H9 (cell line): ENCODE measurements at regions not wholly inside any gene's neighbourhood (a gene's known extent, or its start where the extent isn't known, plus 50 kb on each side); places are given as distances from the start of the nearest gene placed in this dataset.
A peak's percentile ranks its signal among the peaks of the same experiment; 100 is the strongest.

Experiments
- DNase-seq: peaks from one replicate; pipeline ENCODE4 v3.0.0-alpha.2; 2017
- H2AFZ ChIP-seq: one replicate; pipeline ENCODE4 v1.6.1; 2013; ENCODE audit warnings: mild to moderate bottlenecking, low read length, control low read depth, moderate library complexity
- H2AK5ac ChIP-seq: 2 replicates; pipeline ENCODE4 v1.6.1; 2013; ENCODE audit warnings: low read length, control low read depth, mixed read lengths; ENCODE audit not compliant: insufficient read length
- H2BK120ac ChIP-seq: one replicate; pipeline ENCODE4 v1.6.1; 2013; ENCODE audit warnings: low read depth, mild to moderate bottlenecking, low read length, control low read depth, inconsistent platforms; ENCODE audit not compliant: poor library complexity, severe bottlenecking
- H2BK12ac ChIP-seq: 2 replicates; pipeline ENCODE4 v1.6.1; 2013; ENCODE audit warnings: low read length, control low read depth, mixed read lengths, low read depth; ENCODE audit not compliant: insufficient read length
- H2BK15ac ChIP-seq: 2 replicates; pipeline ENCODE4 v1.6.1; 2013; ENCODE audit warnings: low read depth, low read length, control low read depth
- H2BK20ac ChIP-seq: one replicate; pipeline ENCODE4 v1.6.1; 2013; ENCODE audit warnings: low read depth, mild to moderate bottlenecking, low read length, control low read depth, inconsistent platforms; ENCODE audit not compliant: poor library complexity, severe bottlenecking
- H2BK5ac ChIP-seq: 2 replicates; pipeline ENCODE4 v1.6.1; 2013; ENCODE audit warnings: low read length, control low read depth, mixed read lengths; ENCODE audit not compliant: insufficient read length
- H3K14ac ChIP-seq: 2 replicates; pipeline ENCODE4 v1.6.1; 2013; ENCODE audit warnings: low read length, control low read depth; ENCODE audit not compliant: insufficient read depth
- H3K18ac ChIP-seq: 2 replicates; pipeline ENCODE4 v1.6.1; 2013; ENCODE audit warnings: low read depth, mild to moderate bottlenecking, mixed read lengths, low read length, control low read depth; ENCODE audit not compliant: insufficient read length
- H3K23ac ChIP-seq: 2 replicates; pipeline ENCODE4 v1.6.1; 2013; ENCODE audit warnings: low read length, control low read depth, mixed read lengths, low read depth; ENCODE audit not compliant: insufficient read length
- H3K23me2 ChIP-seq: 2 replicates; pipeline ENCODE4 v1.6.1; 2013; ENCODE audit warnings: low read depth, mild to moderate bottlenecking, mixed read lengths, low read length, control low read depth; ENCODE audit not compliant: insufficient read length, poor library complexity, severe bottlenecking
- H3K27ac ChIP-seq: 2 replicates; pipeline ENCODE4 v1.5.1; 2013; ENCODE audit warnings: low read length, control low read depth, mixed read lengths, low read depth; ENCODE audit not compliant: insufficient read length
- H3K27me3 ChIP-seq: 2 replicates; pipeline ENCODE4 v1.6.1; 2013; ENCODE audit warnings: low read length, control low read depth, inconsistent platforms; ENCODE audit not compliant: insufficient read depth
- H3K4ac ChIP-seq: 2 replicates; pipeline ENCODE4 v1.6.1; 2013; ENCODE audit warnings: low read depth, mild to moderate bottlenecking, control low read depth, inconsistent platforms, low read length, moderate library complexity
- H3K4me1 ChIP-seq: 2 replicates; pipeline ENCODE4 v1.6.1; 2013; ENCODE audit warnings: low read length, control low read depth, inconsistent platforms; ENCODE audit not compliant: insufficient read depth
- H3K4me2 ChIP-seq: 2 replicates; pipeline ENCODE4 v1.6.1; 2013; ENCODE audit warnings: low read length, control low read depth, mixed read lengths; ENCODE audit not compliant: insufficient read length, insufficient read depth
- H3K56ac ChIP-seq: 2 replicates; pipeline ENCODE4 v1.6.1; 2013; ENCODE audit warnings: low read depth, mild to moderate bottlenecking, mixed read lengths, low read length, control low read depth; ENCODE audit not compliant: insufficient read length
- H3K79me1 ChIP-seq: 2 replicates; pipeline ENCODE4 v1.6.1; 2013; ENCODE audit warnings: low read depth, mild to moderate bottlenecking, moderate library complexity, low read length, control low read depth, inconsistent platforms; ENCODE audit not compliant: insufficient read depth, poor library complexity, severe bottlenecking
- H3K79me2 ChIP-seq: 2 replicates; pipeline ENCODE4 v1.6.1; 2013; ENCODE audit warnings: low read length, control low read depth, inconsistent platforms; ENCODE audit not compliant: insufficient read depth
- H3K9ac ChIP-seq: 2 replicates; pipeline ENCODE4 v1.6.1; 2013; ENCODE audit warnings: low read length, control low read depth, mixed read lengths; ENCODE audit not compliant: insufficient read length; ENCODE audit errors: extremely low read depth
- H3K9me3 ChIP-seq: one replicate; pipeline ENCODE4 v1.6.1; 2013; ENCODE audit warnings: low read depth, low read length, inconsistent platforms; ENCODE audit not compliant: control insufficient read depth
- H3T11ph ChIP-seq: one replicate; pipeline ENCODE4 v1.6.1; 2013; ENCODE audit warnings: mild to moderate bottlenecking, low read length, control low read depth, inconsistent platforms
- H4K20me1 ChIP-seq: one replicate; pipeline ENCODE4 v1.6.1; 2013; ENCODE audit not compliant: control insufficient read depth, insufficient read length, insufficient read depth
- H4K5ac ChIP-seq: 2 replicates; pipeline ENCODE4 v1.6.1; 2013; ENCODE audit warnings: low read depth, mild to moderate bottlenecking, mixed read lengths, low read length, control low read depth; ENCODE audit not compliant: insufficient read length
- H4K8ac ChIP-seq: replicated peaks from 2 replicates; pipeline ENCODE4 v1.6.1; 2013; ENCODE audit warnings: low read length, control low read depth, mixed read lengths, low read depth; ENCODE audit not compliant: insufficient read length
- H4K91ac ChIP-seq: 2 replicates; pipeline ENCODE4 v1.6.1; 2013; ENCODE audit warnings: low read depth, mild to moderate bottlenecking, moderate library complexity, mixed read lengths, low read length, control low read depth; ENCODE audit not compliant: insufficient read length
- H3K27ac Mint-ChIP-seq, 3 experiments: 2 replicates in 2 of 3; 3 replicates in 1 of 3; pipeline ENCODE4 v1.8.0; 2020 to 2021; ENCODE audit warnings: mixed read lengths in 3 of 3, mild to moderate bottlenecking in 1 of 3, moderate library complexity in 1 of 3
- H3K27me3 Mint-ChIP-seq: 2 replicates; pipeline ENCODE4 v1.8.0; 2021; ENCODE audit warnings: low read depth, mild to moderate bottlenecking, moderate library complexity, mixed read lengths
- H3K36me3 Mint-ChIP-seq, 3 experiments: 2 replicates in 2 of 3; 3 replicates in 1 of 3; pipeline ENCODE4 v1.8.0; 2020 to 2021; ENCODE audit warnings: low read depth in 3 of 3, mixed read lengths in 3 of 3; ENCODE audit not compliant: insufficient read depth in 1 of 3
- H3K4me1 Mint-ChIP-seq, 2 experiments: 2 replicates each; pipeline ENCODE4 v1.8.0; 2020; ENCODE audit warnings: mixed read lengths in 2 of 2
- H3K4me3 Mint-ChIP-seq, 2 experiments: 2 replicates in 1 of 2; 3 replicates in 1 of 2; pipeline ENCODE4 v1.8.0; 2020 to 2021; ENCODE audit warnings: mild to moderate bottlenecking in 2 of 2, mixed read lengths in 2 of 2, moderate library complexity in 1 of 2
- H3K9me3 Mint-ChIP-seq, 2 experiments: 2 replicates in 1 of 2; 3 replicates in 1 of 2; pipeline ENCODE4 v1.8.0; 2020; ENCODE audit warnings: mild to moderate bottlenecking in 2 of 2, mixed read lengths in 2 of 2, moderate library complexity in 1 of 2
- WGBS: extraction: QIAGEN DNeasy Blood & Tissue Kit; methylation state at CpG from one replicate; pipeline ENCODE4 v1.1.7; 2013; ENCODE audit warnings: missing lambda C conversion rate, low lambda C conversion rate, mixed read lengths; ENCODE audit not compliant: insufficient read length; ENCODE audit errors: extremely low coverage; 5-methylcytosine and 5-hydroxymethylcytosine counted together
- TF ChIP-seq, protein P1 (sequence below): fragments of 200-600 bp; sonication (generic); conservative IDR thresholded peaks from 3 replicates; pipeline ENCODE4 v1.8.0; 2021; ENCODE audit warnings: antibody characterized with exemption, mild to moderate bottlenecking

DNA sequence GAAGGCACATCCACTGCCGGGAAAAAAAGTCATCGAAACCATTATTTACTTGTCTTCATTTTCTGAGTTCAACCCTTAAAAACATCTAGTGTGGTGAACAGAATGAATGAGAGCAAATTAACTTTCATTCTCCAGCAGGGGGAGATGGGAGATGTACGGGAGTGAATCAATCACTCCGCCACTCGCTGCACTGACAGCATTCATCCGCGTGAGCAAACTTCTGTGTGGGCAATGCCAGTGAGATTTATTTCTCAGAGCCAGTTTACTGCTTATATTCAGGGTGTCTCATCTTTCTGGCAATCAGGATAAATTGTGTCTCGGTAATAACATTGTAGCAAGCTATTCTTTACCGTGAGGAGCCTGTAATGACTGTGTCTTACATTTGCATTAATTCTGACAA, 463.6 kb upstream of the MIS18BP1 start:
- Histone ChIP-seq H4K20me1 (no peaks in the 10 kb centered on the region), H2AK5ac (no peak overlapping the region), H3K79me2 (no peaks in the 10 kb centered on the region), H3K9ac (no peak overlapping the region), H2BK20ac (no peak overlapping the region), H2BK15ac (no peak overlapping the region), H4K8ac (no peak overlapping the region), H3K79me1 (no peaks in the 10 kb centered on the region), H3K4ac (no peak overlapping the region), H3K23me2 (no peaks in the 10 kb centered on the region), H4K91ac (no peak overlapping the region), H3K18ac (no peak overlapping the region), H3K23ac (no peak overlapping the region), H3T11ph (no peak overlapping the region), H3K27me3 (no peaks in the 10 kb centered on the region), H2BK5ac (no peak overlapping the region), H2BK12ac (no peak overlapping the region), H4K5ac (no peak overlapping the region), H3K14ac (no peak overlapping the region), H3K56ac (no peak overlapping the region), H3K9me3 (no peaks in the 10 kb centered on the region), H2AFZ (no peak overlapping the region), H3K27ac (no peak overlapping the region), H3K4me2 (no peak overlapping the region), H2BK120ac (no peak overlapping the region), H3K4me1 (no peaks in the 10 kb centered on the region)
- Mint-ChIP-seq H3K4me3 (no peak overlapping the region; a peak in 1 of 5 replicates), H3K27me3 (no peaks in the 10 kb centered on the region), H3K36me3 (no peaks in the 10 kb centered on the region), H3K4me1 (no peaks in the 10 kb centered on the region), H3K27ac (no peak overlapping the region), H3K9me3 (no peaks in the 10 kb centered on the region)
- peak; percentile 36 for DNase-seq
- no CpG with 5 or more reads among the region's 9 CpGs for WGBS
- TF ChIP-seq, protein P1, sequence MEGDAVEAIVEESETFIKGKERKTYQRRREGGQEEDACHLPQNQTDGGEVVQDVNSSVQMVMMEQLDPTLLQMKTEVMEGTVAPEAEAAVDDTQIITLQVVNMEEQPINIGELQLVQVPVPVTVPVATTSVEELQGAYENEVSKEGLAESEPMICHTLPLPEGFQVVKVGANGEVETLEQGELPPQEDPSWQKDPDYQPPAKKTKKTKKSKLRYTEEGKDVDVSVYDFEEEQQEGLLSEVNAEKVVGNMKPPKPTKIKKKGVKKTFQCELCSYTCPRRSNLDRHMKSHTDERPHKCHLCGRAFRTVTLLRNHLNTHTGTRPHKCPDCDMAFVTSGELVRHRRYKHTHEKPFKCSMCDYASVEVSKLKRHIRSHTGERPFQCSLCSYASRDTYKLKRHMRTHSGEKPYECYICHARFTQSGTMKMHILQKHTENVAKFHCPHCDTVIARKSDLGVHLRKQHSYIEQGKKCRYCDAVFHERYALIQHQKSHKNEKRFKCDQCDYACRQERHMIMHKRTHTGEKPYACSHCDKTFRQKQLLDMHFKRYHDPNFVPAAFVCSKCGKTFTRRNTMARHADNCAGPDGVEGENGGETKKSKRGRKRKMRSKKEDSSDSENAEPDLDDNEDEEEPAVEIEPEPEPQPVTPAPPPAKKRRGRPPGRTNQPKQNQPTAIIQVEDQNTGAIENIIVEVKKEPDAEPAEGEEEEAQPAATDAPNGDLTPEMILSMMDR: peak; percentile 70
